CD14-positive monocyte (primary cell): ENCODE measurements at regions not wholly inside any gene's neighbourhood (a gene's known extent, or its start where the extent isn't known, plus 50 kb on each side); places are given as distances from the start of the nearest gene placed in this dataset.

Experiments used
- DNase-seq, 3 donors: peaks; one replicate each; pipeline ENCODE4 v3.0.0-alpha.2; 2011 to 2022
- H2AFZ ChIP-seq: 2 replicates; pipeline ENCODE4 v1.6.0; 2012; ENCODE audit warnings: mild to moderate bottlenecking, low read depth, low read length, inconsistent platforms; ENCODE audit not compliant: insufficient read depth, poor library complexity, severe bottlenecking
- H3K27ac ChIP-seq, 2 donors: 1 replicate in 1 of 2; 2 replicates in 1 of 2; pipeline ENCODE4 v1.5.1; 2012 to 2013; ENCODE audit warnings: low read length in 2 of 2, control low read depth in 1 of 2, inconsistent platforms in 1 of 2, low read depth in 1 of 2, mild to moderate bottlenecking in 1 of 2
- H3K27me3 ChIP-seq, 2 donors: one replicate each; pipeline versions ENCODE4 v1.6.0 to v1.6.1; 2011 to 2013; ENCODE audit warnings: low read length in 2 of 2; ENCODE audit not compliant: control insufficient read depth in 2 of 2, insufficient read depth in 2 of 2
- H3K36me3 ChIP-seq, 2 donors: replicated peaks in 1 of 2; 1 replicate in 1 of 2; 2 replicates in 1 of 2; pipeline versions ENCODE4 v1.5.1 to v1.6.1; 2012 to 2013; ENCODE audit warnings: low read length in 2 of 2, control low read depth in 1 of 2, inconsistent platforms in 1 of 2, mild to moderate bottlenecking in 1 of 2; ENCODE audit not compliant: insufficient read depth in 2 of 2, control insufficient read depth in 1 of 2
- H3K4me1 ChIP-seq, 2 donors: 1 replicate in 1 of 2; 2 replicates in 1 of 2; pipeline versions ENCODE4 v1.5.1 to v1.6.1; 2012 to 2013; ENCODE audit warnings: low read length in 2 of 2, control low read depth in 1 of 2, inconsistent platforms in 1 of 2, mild to moderate bottlenecking in 1 of 2, moderate library complexity in 1 of 2; ENCODE audit not compliant: insufficient read depth in 2 of 2, control insufficient read depth in 1 of 2
- H3K4me2 ChIP-seq: replicated peaks from 2 replicates; pipeline ENCODE3; 2012; ENCODE audit warnings: low read length, moderate library complexity, mild to moderate bottlenecking; ENCODE audit not compliant: poor library complexity, severe bottlenecking; ENCODE audit errors: extremely low read depth
- H3K4me3 ChIP-seq, 3 experiments: fragments of 200-600 bp in 1 of 3; sonication (generic) in 1 of 3; replicated peaks in 1 of 3; 1 replicate in 2 of 3; 2 replicates in 1 of 3; pipeline ENCODE4 v1.5.1; 2011 to 2013; ENCODE audit warnings: low read length in 3 of 3, mild to moderate bottlenecking in 3 of 3, control low read depth in 2 of 3, low read depth in 2 of 3, inconsistent platforms in 1 of 3, moderate library complexity in 1 of 3
- H3K79me2 ChIP-seq: 2 replicates; pipeline ENCODE4 v1.6.0; 2012; ENCODE audit warnings: mild to moderate bottlenecking, control low read depth, inconsistent platforms, low read length, moderate library complexity; ENCODE audit not compliant: insufficient read depth
- H3K9ac ChIP-seq: 2 replicates; pipeline ENCODE4 v1.6.0; 2017; ENCODE audit warnings: low read length, mild to moderate bottlenecking; ENCODE audit not compliant: insufficient read depth, poor library complexity, severe bottlenecking
- H3K9me3 ChIP-seq, 2 donors: replicated peaks in 1 of 2; 1 replicate in 1 of 2; 2 replicates in 1 of 2; pipeline versions ENCODE4 v1.5.1 to v1.6.1; 2012 to 2013; ENCODE audit warnings: low read length in 2 of 2, control low read depth in 1 of 2; ENCODE audit not compliant: control insufficient read depth in 1 of 2, insufficient read depth in 1 of 2
- H4K20me1 ChIP-seq: 2 replicates; pipeline ENCODE4 v1.6.0; 2012; ENCODE audit warnings: mild to moderate bottlenecking, low read length, control low read depth, moderate library complexity; ENCODE audit not compliant: insufficient read depth
- H3K27ac Mint-ChIP-seq, 7 donors: one replicate each; pipeline ENCODE4 v1.8.0; 2020; ENCODE audit warnings: mild to moderate bottlenecking in 7 of 7, mixed read lengths in 7 of 7, moderate library complexity in 6 of 7, inconsistent platforms in 2 of 7
- H3K27me3 Mint-ChIP-seq, 3 donors: one replicate each; pipeline ENCODE4 v1.8.0; 2021 to 2022; ENCODE audit warnings: low read depth in 3 of 3, mild to moderate bottlenecking in 3 of 3, mixed read lengths in 3 of 3, moderate library complexity in 3 of 3, inconsistent platforms in 1 of 3
- H3K36me3 Mint-ChIP-seq, 2 donors: one replicate each; pipeline ENCODE4 v1.8.0; 2020; ENCODE audit warnings: mixed read lengths in 2 of 2, inconsistent platforms in 1 of 2, mild to moderate bottlenecking in 1 of 2
- H3K4me1 Mint-ChIP-seq: one replicate; pipeline ENCODE4 v1.8.0; 2020; ENCODE audit warnings: mild to moderate bottlenecking, mixed read lengths
- H3K4me3 Mint-ChIP-seq, 2 donors: one replicate each; pipeline ENCODE4 v1.8.0; 2020; ENCODE audit warnings: mild to moderate bottlenecking in 2 of 2, mixed read lengths in 2 of 2, moderate library complexity in 1 of 2
- H3K9me3 Mint-ChIP-seq, 7 donors: one replicate each; pipeline ENCODE4 v1.8.0; 2020 to 2022; ENCODE audit warnings: mixed read lengths in 7 of 7, mild to moderate bottlenecking in 6 of 7, moderate library complexity in 6 of 7, inconsistent platforms in 2 of 7
- CTCF ChIP-seq: fragments of 200-600 bp; IDR thresholded peaks from one replicate; pipeline ENCODE4 v1.8.0; 2022; ENCODE audit warnings: antibody characterized with exemption, mild to moderate bottlenecking
- WGBS: methylation state at CpG from one replicate; pipeline ENCODE4 v1.1.5; 2013; ENCODE audit warnings: missing lambda C conversion rate; ENCODE audit not compliant: insufficient coverage; 5-methylcytosine and 5-hydroxymethylcytosine counted together
- intact Hi-C, 2 donors: fragments of 100-400 bp; cut with micrococcal nuclease; formaldehyde crosslinking; loops; one replicate each; pipeline versions ENCODE4 v1.15.0 to v1.15.1; 2023

- Histone ChIP-seq H3K9ac (no peak overlapping the region), H3K4me1 (no peaks in the 10 kb centered on the region), H2AFZ (no peak overlapping the region), H3K4me3 (no peak overlapping the region), H3K27me3 (no peaks in the 10 kb centered on the region), H4K20me1 (no peaks in the 10 kb centered on the region), H3K36me3 (no peaks in the 10 kb centered on the region), H3K79me2 (no peaks in the 10 kb centered on the region), H3K27ac (no peak overlapping the region), H3K9me3 (no peaks in the 10 kb centered on the region), H3K4me2 (no peak overlapping the region)
- Mint-ChIP-seq H3K4me3 (no peak overlapping the region), H3K9me3 (peaks cover 0 to 3% (median 2%) of the 10 kb centered on the region in 7 donors), H3K4me1 (no peaks in the 10 kb centered on the region), H3K27me3 (peaks cover 0 to 4% (median 2%) of the 10 kb centered on the region in 3 donors), H3K27ac (peak overlapping the region in 1 of 7 donors; percentile 22), H3K36me3 (no peaks in the 10 kb centered on the region)
- DNase-seq, result no peak
- no peak for TF ChIP-seq CTCF
- WGBS, result 85% methylated on average over 2 of the region's 2 CpGs
- intact Hi-C loops, result no loop called here
Observed at GRCh38 chr20:60525397-60525796, 567.2 kb downstream of the CDH26 start.

GRCh38 chr20:60527656-60528055 lies 569.4 kb downstream of the CDH26 start:
- Histone ChIP-seq H3K79me2 (no peaks in the 10 kb centered on the region), H3K27me3 (no peaks in the 10 kb centered on the region), H3K36me3 (no peaks in the 10 kb centered on the region), H3K4me2 (no peak overlapping the region), H2AFZ (no peak overlapping the region), H3K9me3 (no peaks in the 10 kb centered on the region), H3K4me1 (no peaks in the 10 kb centered on the region), H3K4me3 (no peak overlapping the region), H3K9ac (no peak overlapping the region), H4K20me1 (no peaks in the 10 kb centered on the region), H3K27ac (no peak overlapping the region)
- peaks cover 0 to 5% (median 2%) of the 10 kb centered on the region in 3 donors for H3K27me3 Mint-ChIP-seq
- intact Hi-C loops, result no loop called here
- TF ChIP-seq CTCF, result no peak
- no peak overlapping the region for H3K4me3 Mint-ChIP-seq
- H3K27ac Mint-ChIP-seq, result no peak overlapping the region
- no peaks in the 10 kb centered on the region for H3K36me3 Mint-ChIP-seq
- no peaks in the 10 kb centered on the region for H3K4me1 Mint-ChIP-seq
- whole genome bisulfite sequencing, result 86% methylated on average over 5 of the region's 7 CpGs
- H3K9me3 Mint-ChIP-seq, result peaks cover 0 to 3% (median 2%) of the 10 kb centered on the region in 7 donors
- no peak for DNase-seq
